ENCODE measurements at regions not wholly inside any gene's neighbourhood (a gene's known extent, or its start where the extent isn't known, plus 50 kb on each side); places are given as distances from the start of the nearest gene placed in this dataset.
"Not testable (repeated sequence)": the region's sequence is repeated elsewhere in the genome, so short reads cannot be mapped to it uniquely, and the experiment has no call there.

- DNase-seq = no peak
Measured at GRCh38 chr13:76245920-76246319, 609.8 kb downstream of the LMO7 start.

- no peak for DNase-seq
Measured at GRCh38 chr13:76245211-76245610, 609.1 kb downstream of the LMO7 start.

GRCh38 chr13:76243120-76243519 lies 607.0 kb downstream of the LMO7 start:
- not testable (repeated sequence) for DNase-seq

GRCh38 chr13:76239031-76239680 lies 603.0 kb downstream of the LMO7 start:
- no peak for DNase-seq

GRCh38 chr13:76231522-76232167 lies 595.5 kb downstream of the LMO7 start:
- DNase-seq = no peak

GRCh38 chr13:76229281-76229680 lies 593.2 kb downstream of the LMO7 start:
- DNase-seq = no peak

GRCh38 chr13:76226941-76227340 lies 590.8 kb downstream of the LMO7 start:
- DNase-seq = no peak

- peak; percentile 17 for DNase-seq
Measured at GRCh38 chr13:76225815-76226489, 589.8 kb downstream of the LMO7 start.

- DNase-seq = no peak
Measured at GRCh38 chr13:76223999-76224398, 587.9 kb downstream of the LMO7 start.

- no peak for DNase-seq
Measured at GRCh38 chr13:76223565-76223964, 587.4 kb downstream of the LMO7 start.

GRCh38 chr13:76222511-76222910 lies 586.4 kb downstream of the LMO7 start:
- no peak for DNase-seq

- DNase-seq = no peak
Measured at GRCh38 chr13:76216729-76217128, 580.6 kb downstream of the LMO7 start.

- DNase-seq = no peak
Measured at GRCh38 chr13:76214001-76214400, 577.9 kb downstream of the LMO7 start.

GRCh38 chr13:76213423-76213904 lies 577.3 kb downstream of the LMO7 start:
- no peak for DNase-seq

GRCh38 chr13:76210262-76210661 lies 574.1 kb downstream of the LMO7 start:
- no peak for DNase-seq

- DNase-seq = no peak
Measured at GRCh38 chr13:76198568-76199163, 562.5 kb downstream of the LMO7 start.

- no peak for DNase-seq
Measured at GRCh38 chr13:76189882-76190519, 553.9 kb downstream of the LMO7 start.

GRCh38 chr13:76175961-76176725 lies 540.0 kb downstream of the LMO7 start:
- no peak for DNase-seq

GRCh38 chr13:76168661-76169060 lies 532.5 kb downstream of the LMO7 start:
- DNase-seq = no peak

- no peak for DNase-seq
Measured at GRCh38 chr13:76164290-76164689, 528.2 kb downstream of the LMO7 start.

GRCh38 chr13:76163761-76164160 lies 527.6 kb downstream of the LMO7 start:
- no peak for DNase-seq

Measured in NCI-H146 (cell line).